Activated CD4-positive, alpha-beta T cell treated with anti-CD3 and anti-CD28 coated beads for 1 hour (primary cell): ENCODE measurements at regions not wholly inside any gene's neighbourhood (a gene's known extent, or its start where the extent isn't known, plus 50 kb on each side); places are given as distances from the start of the nearest gene placed in this dataset.

ENCODE experiments used
- DNase-seq: peaks from one replicate; pipeline ENCODE4 v3.0.0-alpha.2; 2020

GRCh38 chr5:82802954-82803353, 274.2 kb downstream of the TMEM167A start:
- no peak for DNase-seq

DNA sequence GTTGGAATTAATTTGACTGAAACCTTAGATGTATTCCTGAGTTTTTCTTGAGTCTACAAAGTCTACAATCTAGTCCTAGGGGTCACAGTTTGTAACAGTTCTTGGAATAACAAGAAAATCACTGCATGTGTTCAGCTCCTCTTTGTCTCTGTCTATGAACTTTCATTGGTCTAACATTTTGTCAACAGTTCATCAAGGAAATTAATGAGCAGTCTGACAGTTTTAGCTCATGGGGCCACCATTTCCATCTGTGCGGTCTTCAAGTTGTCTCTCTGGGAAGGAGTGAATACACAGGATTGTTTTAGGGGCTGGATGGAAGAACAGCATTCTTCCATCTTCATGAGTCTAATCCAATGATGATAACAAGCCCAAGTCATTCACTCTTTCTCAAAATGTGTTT, 276.4 kb downstream of the TMEM167A start:
- DNase-seq, result no peak

DNA sequence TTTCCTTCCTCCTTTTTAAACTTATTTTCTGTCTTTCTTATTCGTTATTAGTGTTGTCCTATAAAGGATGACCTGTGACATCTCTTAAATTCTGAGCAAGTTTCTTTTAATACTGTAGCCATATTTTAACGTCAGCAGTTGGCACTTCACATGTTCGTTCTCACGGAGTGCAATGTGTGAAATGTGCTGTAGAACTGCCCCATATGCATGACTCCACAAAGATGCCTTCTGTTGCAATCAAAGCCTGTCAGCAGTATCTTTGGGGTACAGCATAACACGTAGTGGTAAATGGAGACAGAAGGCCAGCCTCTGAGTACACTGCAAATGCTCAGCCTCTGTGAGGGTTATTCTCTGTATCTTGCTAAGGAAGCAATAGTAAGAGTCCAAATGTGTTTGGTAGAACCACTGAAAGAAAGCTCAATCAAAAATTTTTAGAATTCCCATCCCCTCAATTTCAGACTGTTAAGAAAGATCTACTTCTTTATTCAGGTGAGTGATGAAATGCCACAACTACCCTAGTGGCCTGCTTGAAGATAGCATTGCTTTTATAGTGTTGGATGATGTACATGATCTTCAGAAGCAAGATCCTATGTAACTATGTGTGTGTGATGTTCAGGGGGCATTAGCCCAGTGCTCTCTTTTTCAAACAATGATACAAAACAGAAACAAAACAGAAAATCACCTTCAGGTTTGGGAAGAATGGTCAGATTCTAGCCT, 277.7 kb downstream of the TMEM167A start:
- DNase-seq, result no peak

GRCh38 chr5:82798676-82799075, 278.5 kb downstream of the TMEM167A start:
- no peak for DNase-seq

- DNase-seq, result no peak
Observed at GRCh38 chr5:82796643-82797416, 280.4 kb downstream of the TMEM167A start.

DNA sequence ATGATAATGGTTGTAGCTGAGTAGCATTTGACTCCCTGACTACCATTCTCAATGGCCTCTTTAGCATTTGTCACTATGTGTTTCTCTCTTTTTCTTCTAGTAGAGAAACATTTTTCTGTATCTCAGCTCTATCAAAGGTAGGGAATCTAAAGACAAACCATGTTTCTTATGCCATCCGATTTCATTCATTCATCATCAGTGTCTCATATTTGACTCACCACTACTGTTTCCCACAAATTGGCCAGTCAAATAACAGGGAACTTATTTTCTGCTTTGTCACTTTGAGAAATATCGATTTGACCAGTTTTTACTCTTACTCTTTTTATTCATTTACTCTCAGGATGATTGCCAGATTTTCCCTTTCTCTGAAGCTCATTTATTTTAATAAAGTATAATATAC, 282.3 kb downstream of the TMEM167A start:
- no peak for DNase-seq

DNA sequence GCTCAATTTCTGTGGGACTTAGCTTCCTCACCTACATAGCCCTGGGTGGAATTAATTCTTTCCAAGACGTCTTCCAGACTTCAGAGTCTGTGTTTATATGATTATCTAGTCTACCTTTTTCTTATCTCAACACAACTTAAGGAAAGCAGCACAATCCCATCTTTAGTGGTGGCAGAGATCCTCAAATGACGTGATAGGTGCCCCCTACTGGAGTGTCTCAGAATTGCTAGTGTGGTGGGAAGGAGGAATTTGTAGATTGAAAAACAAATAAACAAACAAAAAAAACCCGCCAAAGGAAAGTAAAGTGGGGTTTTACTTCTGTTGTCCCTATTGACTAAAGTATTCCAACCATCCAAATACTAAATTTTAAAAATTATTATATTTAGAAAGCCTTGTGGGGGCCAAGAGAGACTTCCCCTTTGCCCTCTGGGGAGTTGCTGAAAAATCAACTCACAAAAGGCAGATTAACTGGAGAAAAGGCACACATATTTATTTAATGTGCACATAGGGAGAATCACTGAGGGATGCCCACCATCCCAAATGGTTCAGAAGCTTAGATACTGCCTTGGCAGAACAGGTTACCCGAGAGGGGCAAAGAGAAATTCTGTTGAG, 283.3 kb downstream of the TMEM167A start:
- DNase-seq, result no peak

- no peak for DNase-seq
Observed at GRCh38 chr5:82792096-82792495, 285.1 kb downstream of the TMEM167A start.

GRCh38 chr5:82789095-82789494, 288.1 kb downstream of the TMEM167A start:
- no peak for DNase-seq

DNA sequence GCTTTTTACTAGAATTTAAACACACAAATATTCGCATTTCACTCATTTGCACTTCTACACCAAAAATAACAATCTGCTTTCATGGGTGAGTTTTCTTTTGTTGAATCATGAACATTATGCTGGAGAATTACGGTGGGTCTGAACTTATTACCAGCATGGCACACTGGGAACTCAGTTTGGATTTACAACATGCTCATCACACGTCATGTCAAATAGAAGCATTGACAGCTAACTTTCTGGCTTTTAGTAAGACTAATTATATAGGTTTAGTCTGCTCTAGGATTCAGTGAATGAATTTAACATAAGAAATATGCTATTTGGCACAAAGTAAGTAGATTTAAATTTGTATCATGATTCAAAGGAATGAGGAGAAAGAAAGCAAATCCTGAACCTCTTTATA, 290.4 kb downstream of the TMEM167A start:
- no peak for DNase-seq

- no peak for DNase-seq
Observed at GRCh38 chr5:82785882-82786509, 291.2 kb downstream of the TMEM167A start.

DNA sequence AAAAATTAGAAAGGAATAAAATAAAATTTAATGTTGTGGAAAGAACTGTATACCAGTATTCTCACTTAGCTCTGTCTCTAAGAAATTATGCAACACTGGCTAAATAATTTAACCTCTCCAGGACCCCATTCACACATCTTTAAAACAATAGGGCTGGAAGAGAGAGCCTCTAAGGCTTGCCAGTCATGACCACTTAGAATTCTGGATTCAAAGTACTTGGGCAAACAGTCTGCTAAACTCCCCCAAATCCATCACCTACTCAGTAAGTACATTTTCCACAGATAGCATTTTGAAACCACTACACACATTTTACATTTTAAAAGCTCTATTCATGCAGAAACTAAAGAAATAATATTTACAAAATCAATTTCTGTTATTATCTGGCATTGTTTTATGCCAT, 291.7 kb downstream of the TMEM167A start:
- no peak for DNase-seq

- DNase-seq, result no peak
Observed at GRCh38 chr5:82784521-82784920, 292.7 kb downstream of the TMEM167A start.

- DNase-seq, result no peak
Observed at GRCh38 chr5:82777106-82777505, 300.1 kb downstream of the TMEM167A start.

DNA sequence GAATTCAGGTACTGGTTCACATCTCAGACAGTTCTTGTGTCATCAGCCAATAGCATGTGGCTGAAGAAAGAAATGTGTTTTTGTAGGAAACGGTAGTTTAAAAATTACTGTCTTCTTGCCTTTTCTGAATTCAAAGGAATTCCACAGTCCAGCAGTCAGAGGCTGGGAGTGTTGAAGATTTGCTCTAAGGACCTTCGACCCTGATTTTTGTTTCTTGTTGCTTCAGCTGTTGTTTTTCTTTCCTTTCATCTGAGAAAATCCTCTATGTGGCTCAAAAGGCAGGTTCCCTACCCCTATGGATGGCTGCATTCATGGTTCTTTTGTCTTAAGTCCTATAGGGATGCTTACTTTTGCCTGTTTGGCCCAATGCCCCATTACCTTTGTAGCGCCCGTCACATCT, 304.9 kb downstream of the TMEM167A start:
- no peak for DNase-seq

DNA sequence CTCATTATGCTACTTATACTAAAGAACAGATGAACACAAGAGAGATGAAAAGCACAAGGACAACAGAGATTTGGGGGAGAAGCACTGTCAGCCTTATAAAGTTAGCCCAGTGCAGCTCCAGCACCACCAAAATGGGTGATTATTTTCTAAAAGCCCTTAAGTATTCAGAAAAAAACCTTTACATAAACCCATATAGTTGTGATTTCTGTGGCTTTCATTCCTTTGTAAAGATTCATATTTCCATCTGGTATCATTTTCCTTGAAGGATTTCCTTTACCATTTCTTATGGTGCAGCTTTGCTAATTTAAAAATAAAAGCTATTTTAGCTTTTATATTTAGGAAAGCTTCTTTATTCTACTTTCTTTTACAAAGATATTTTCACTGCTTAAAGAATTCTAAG, 311.0 kb downstream of the TMEM167A start:
- DNase-seq, result no peak

DNA sequence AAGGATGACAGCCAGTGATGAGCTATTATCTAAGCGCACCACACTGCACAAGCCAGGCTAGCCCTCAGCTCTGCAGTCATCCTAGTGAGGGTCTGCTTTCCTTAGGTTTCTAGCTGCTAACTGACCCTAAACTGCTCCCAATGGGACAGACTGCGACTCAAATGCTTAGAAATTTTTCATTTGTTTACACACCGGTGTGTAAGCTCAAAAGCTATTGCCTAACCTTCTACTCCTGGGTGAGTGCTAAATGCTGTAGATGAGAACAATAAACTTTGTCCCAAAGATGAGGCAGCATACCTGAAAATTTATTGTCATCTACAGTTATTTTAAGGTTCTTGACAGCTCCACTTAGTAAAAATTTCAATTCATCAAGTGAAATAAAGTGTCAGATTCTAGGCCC, 311.4 kb downstream of the TMEM167A start:
- DNase-seq, result no peak

DNA sequence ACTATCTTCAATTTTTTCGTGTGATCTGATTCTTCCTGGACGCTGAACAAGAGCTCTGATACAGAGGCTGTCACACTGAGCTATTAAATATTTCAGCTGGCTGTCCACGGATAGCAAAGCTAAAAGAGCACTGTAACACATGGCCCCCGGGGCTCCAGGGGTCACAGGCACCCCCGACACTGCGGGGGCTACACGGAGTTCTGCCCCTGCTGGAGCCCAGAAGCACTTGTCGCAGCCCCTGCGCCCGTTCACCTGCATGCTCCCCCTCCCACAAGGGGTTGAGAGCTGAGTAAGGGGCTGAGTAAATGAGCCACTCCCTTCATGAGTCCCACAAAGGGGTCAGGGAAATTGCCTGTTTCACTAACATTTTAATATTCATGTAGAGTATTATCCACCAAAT, 316.3 kb downstream of the TMEM167A start:
- no peak for DNase-seq

DNA sequence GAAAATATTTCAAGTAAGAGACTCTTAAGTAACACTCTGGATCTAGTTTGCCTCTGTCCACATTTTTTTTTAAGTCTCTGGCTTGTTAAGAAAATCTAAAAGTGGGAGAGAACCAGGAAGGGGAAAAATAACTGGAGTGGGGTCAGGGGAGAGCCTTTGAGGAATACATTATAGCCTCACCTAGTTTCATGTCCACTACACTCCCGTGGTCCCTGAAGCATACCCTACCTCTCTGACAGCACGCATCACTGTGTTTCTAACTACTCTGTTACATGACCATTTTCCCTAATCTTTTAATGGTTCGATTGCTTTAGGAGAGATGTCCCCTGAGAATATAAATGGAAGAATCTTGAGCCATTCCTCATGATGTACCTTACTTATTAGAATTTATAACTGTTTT, 318.3 kb downstream of the TMEM167A start:
- no peak for DNase-seq

- DNase-seq, result no peak
Observed at GRCh38 chr5:82754759-82755158, 322.4 kb downstream of the TMEM167A start.

DNA sequence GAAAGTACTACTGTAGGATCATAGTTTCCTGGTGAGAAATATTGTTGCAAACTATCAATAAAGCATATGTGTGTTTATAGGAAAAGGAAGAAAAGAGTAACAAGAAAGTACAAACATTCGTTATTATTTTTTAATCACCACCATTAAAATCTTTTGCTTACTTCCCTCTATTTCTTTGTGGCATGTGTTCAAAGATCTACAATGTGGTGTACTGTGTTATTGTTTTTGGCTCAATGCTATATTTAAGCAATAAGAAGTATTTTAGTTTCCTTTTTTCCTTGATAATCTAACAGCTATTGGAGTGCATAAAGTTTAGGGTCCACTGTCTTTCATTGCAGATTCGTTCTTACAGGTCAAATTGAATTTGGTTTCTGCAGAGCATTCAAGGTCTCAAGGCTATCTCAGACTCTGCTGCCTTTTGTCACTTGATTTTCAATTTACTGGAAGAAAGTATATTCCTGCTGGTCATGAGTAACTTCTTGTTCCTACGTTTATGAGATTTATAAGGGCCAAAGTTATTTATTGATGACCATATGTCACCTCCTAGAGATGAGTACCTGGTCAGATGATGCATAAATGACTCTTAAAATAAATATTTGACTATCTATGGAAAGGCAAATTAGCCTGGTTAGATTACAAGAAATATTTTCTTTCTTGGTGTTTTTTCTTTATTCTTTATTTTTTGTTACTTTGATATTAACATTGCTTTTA, 323.0 kb downstream of the TMEM167A start:
- DNase-seq, result no peak

- DNase-seq, result no peak
Observed at GRCh38 chr5:82753374-82753773, 323.8 kb downstream of the TMEM167A start.

GRCh38 chr5:82749461-82749820, 327.8 kb downstream of the TMEM167A start:
- DNase-seq, result no peak
